T follicular helper cell (primary cell): ENCODE measurements at regions not wholly inside any gene's neighbourhood (a gene's known extent, or its start where the extent isn't known, plus 50 kb on each side); places are given as distances from the start of the nearest gene placed in this dataset.

ENCODE experiments used
- DNase-seq: peaks from one replicate; pipeline ENCODE4 v3.0.0-alpha.2; 2020; ENCODE audit warnings: low read depth

GRCh38 chr1:29448456-29449235 is 212.3 kb downstream of the PTPRU start:
- DNase-seq = no peak

GRCh38 chr1:29447368-29447767 is 211.0 kb downstream of the PTPRU start:
- DNase-seq = no peak

- no peak for DNase-seq
These were observed 208.7 kb downstream of the PTPRU start for GRCh38 chr1:29444782-29445729.

GRCh38 chr1:29444081-29444715 is 207.9 kb downstream of the PTPRU start:
- DNase-seq = no peak

GRCh38 chr1:29441916-29442668 is 205.8 kb downstream of the PTPRU start:
- no peak for DNase-seq

- DNase-seq = no peak
These were observed 203.3 kb downstream of the PTPRU start for GRCh38 chr1:29439615-29440014.

- DNase-seq = no peak
These were observed 202.7 kb downstream of the PTPRU start for GRCh38 chr1:29438991-29439390.

GRCh38 chr1:29437946-29438345 is 201.6 kb downstream of the PTPRU start:
- DNase-seq = no peak

GRCh38 chr1:29436181-29436785 is 200.0 kb downstream of the PTPRU start:
- DNase-seq = no peak

- no peak for DNase-seq
These were observed 197.5 kb downstream of the PTPRU start for GRCh38 chr1:29433830-29434229.

- no peak for DNase-seq
These were observed 194.8 kb downstream of the PTPRU start for GRCh38 chr1:29431138-29431537.

- no peak for DNase-seq
These were observed 193.3 kb downstream of the PTPRU start for GRCh38 chr1:29429656-29430055.

- no peak for DNase-seq
These were observed 192.7 kb downstream of the PTPRU start for GRCh38 chr1:29428997-29429396.

GRCh38 chr1:29428280-29428615 is 191.9 kb downstream of the PTPRU start:
- no peak for DNase-seq

GRCh38 chr1:29427614-29428279 is 191.4 kb downstream of the PTPRU start:
- DNase-seq = no peak

GRCh38 chr1:29426701-29427279 is 190.5 kb downstream of the PTPRU start:
- no peak for DNase-seq

- no peak for DNase-seq
These were observed 189.3 kb downstream of the PTPRU start for GRCh38 chr1:29425631-29426030.

- DNase-seq = no peak
These were observed 187.9 kb downstream of the PTPRU start for GRCh38 chr1:29424266-29424665.

- DNase-seq = no peak
These were observed 183.9 kb downstream of the PTPRU start for GRCh38 chr1:29420202-29420601.

- no peak for DNase-seq
These were observed 181.6 kb downstream of the PTPRU start for GRCh38 chr1:29417971-29418370.
